Panc1 (cell line): ENCODE measurements at regions not wholly inside any gene's neighbourhood (a gene's known extent, or its start where the extent isn't known, plus 50 kb on each side); places are given as distances from the start of the nearest gene placed in this dataset.

ENCODE experiments used
- ATAC-seq: fragments of 200-7000 bp; cut with Tn5 transposase; 2 replicates; pipeline ENCODE4 v1.9.1; 2020; ENCODE audit warnings: mild to moderate bottlenecking, moderate library complexity
- BruUV-seq: library from RNA; stranded (reverse); fragments of 400-500 nt; replicated peaks from 2 replicates; lab custom pipeline; 2021; lab: Mats Ljungman, UMichigan
- CTCF ChIA-PET: fragments of 300-600 bp; sonication (Branson Sonifier 250); formaldehyde crosslinking; loops from one replicate; lab custom pipeline; 2022; ENCODE audit warnings: antibody characterized with exemption; lab: Charles Lee
- POLR2A ChIA-PET: fragments of 300-600 bp; sonication (Branson Sonifier 250); formaldehyde crosslinking; loops from one replicate; lab custom pipeline; 2022; ENCODE audit warnings: antibody characterized with exemption; lab: Charles Lee
- DNase-seq: peaks from one replicate; pipeline ENCODE4 v3.0.0-alpha.2; 2010; ENCODE audit warnings: low read depth, low spot score
- H3K27ac ChIP-seq: 2 replicates; pipeline ENCODE4 v1.5.1; 2011; ENCODE audit warnings: mild to moderate bottlenecking, low read length, inconsistent platforms
- H3K27me3 ChIP-seq: fragments of 200-500 bp; sonication (Bioruptor generic); 2 replicates; pipeline ENCODE4 v1.6.0; 2014; ENCODE audit warnings: low read length, inconsistent platforms; ENCODE audit not compliant: control insufficient read depth, insufficient read depth
- H3K36me3 ChIP-seq: fragments of 200-500 bp; sonication (Bioruptor generic); 2 replicates; pipeline ENCODE4 v1.5.1; 2014; ENCODE audit warnings: inconsistent platforms, mild to moderate bottlenecking, low read length, moderate library complexity; ENCODE audit not compliant: control insufficient read depth, insufficient read depth
- H3K4me1 ChIP-seq: 2 replicates; pipeline ENCODE4 v1.5.1; 2011; ENCODE audit warnings: inconsistent platforms, mild to moderate bottlenecking, low read length, moderate library complexity; ENCODE audit not compliant: control insufficient read depth, insufficient read depth
- H3K4me3 ChIP-seq, 2 experiments: 2 replicates each; pipeline ENCODE4 v1.5.1; 2011 to 2012; ENCODE audit warnings: low read depth in 2 of 2, low read length in 2 of 2, mild to moderate bottlenecking in 2 of 2, inconsistent platforms in 1 of 2, moderate library complexity in 1 of 2
- H3K9me3 ChIP-seq: fragments of 200-500 bp; sonication (Bioruptor generic); 2 replicates; pipeline ENCODE4 v1.5.1; 2014; ENCODE audit warnings: low read depth, mild to moderate bottlenecking, inconsistent platforms, low read length, moderate library complexity; ENCODE audit not compliant: control insufficient read depth, insufficient read depth
- POLR2AphosphoS5 ChIP-seq: IDR thresholded peaks from 2 replicates; pipeline ENCODE4 v1.6.1; 2012; ENCODE audit warnings: mild to moderate bottlenecking, low read depth, low read length, moderate library complexity
- SIN3A ChIP-seq: IDR thresholded peaks from 2 replicates; pipeline ENCODE4 v1.6.1; 2012; ENCODE audit warnings: low read depth, mild to moderate bottlenecking, low read length, moderate library complexity, borderline replicate concordance; ENCODE audit not compliant: insufficient read depth
- TCF7L2 ChIP-seq: IDR thresholded peaks from 2 replicates; pipeline ENCODE4 v1.6.1; 2011; ENCODE audit warnings: mild to moderate bottlenecking, low read depth, low read length, inconsistent platforms
- in situ Hi-C: cut with HindIII; loops from 2 replicates; pipeline ENCODE4 v1.10.0; 2016; ENCODE audit warnings: low sequenced_read_pairs, low pct_unique_long_range_greater_than_20kb
- intact Hi-C: fragments of 100-400 bp; cut with micrococcal nuclease; formaldehyde crosslinking; loops from one replicate; pipeline ENCODE4 v1.10.0; 2022; ENCODE audit not compliant: unreplicated experiment
- TF ChIP-seq, protein P1 (sequence below): fragments of 450-650 bp; IDR thresholded peaks from 2 replicates; pipeline ENCODE4 v1.5.1; 2017; ENCODE audit warnings: mild to moderate bottlenecking
- TF ChIP-seq, protein P2 (sequence below), 2 experiments: IDR thresholded peaks; 2 replicates each; pipeline ENCODE4 v1.6.1; 2011 to 2012; ENCODE audit warnings: low read depth in 2 of 2, control low read depth in 1 of 2, low read length in 1 of 2, mild to moderate bottlenecking in 1 of 2, moderate library complexity in 1 of 2; ENCODE audit not compliant: insufficient read depth in 1 of 2

DNA sequence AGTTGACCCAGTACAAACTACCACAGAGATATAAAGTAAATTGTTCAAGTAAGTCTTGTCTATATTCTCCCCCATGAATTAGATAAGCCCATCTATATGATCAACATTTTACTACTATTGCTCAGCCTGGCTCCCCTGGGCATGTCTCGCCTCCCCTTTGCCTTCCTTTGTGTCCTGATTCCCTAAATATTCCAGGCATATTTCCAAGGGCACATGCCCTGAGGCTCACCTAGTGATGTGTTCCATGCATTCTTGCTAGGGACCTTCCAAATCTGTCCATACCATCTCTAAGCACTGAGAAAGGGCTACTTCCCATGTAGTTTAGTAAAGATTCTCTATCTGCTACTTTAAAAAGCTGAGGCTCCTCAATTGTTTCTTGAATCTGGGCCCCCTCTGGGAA, 163.1 kb upstream of the ADRA1D start:
- ATAC-seq (no peak), DNase-seq (no peak)
- no peaks in the 10 kb centered on the region for H3K4me1 ChIP-seq
- no peak for TF ChIP-seq SIN3A
- no peak for TF ChIP-seq TCF7L2
- TF ChIP-seq, protein P1, sequence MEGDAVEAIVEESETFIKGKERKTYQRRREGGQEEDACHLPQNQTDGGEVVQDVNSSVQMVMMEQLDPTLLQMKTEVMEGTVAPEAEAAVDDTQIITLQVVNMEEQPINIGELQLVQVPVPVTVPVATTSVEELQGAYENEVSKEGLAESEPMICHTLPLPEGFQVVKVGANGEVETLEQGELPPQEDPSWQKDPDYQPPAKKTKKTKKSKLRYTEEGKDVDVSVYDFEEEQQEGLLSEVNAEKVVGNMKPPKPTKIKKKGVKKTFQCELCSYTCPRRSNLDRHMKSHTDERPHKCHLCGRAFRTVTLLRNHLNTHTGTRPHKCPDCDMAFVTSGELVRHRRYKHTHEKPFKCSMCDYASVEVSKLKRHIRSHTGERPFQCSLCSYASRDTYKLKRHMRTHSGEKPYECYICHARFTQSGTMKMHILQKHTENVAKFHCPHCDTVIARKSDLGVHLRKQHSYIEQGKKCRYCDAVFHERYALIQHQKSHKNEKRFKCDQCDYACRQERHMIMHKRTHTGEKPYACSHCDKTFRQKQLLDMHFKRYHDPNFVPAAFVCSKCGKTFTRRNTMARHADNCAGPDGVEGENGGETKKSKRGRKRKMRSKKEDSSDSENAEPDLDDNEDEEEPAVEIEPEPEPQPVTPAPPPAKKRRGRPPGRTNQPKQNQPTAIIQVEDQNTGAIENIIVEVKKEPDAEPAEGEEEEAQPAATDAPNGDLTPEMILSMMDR, result no peak
- no peak for TF ChIP-seq POLR2AphosphoS5
- TF ChIP-seq, protein P2, sequence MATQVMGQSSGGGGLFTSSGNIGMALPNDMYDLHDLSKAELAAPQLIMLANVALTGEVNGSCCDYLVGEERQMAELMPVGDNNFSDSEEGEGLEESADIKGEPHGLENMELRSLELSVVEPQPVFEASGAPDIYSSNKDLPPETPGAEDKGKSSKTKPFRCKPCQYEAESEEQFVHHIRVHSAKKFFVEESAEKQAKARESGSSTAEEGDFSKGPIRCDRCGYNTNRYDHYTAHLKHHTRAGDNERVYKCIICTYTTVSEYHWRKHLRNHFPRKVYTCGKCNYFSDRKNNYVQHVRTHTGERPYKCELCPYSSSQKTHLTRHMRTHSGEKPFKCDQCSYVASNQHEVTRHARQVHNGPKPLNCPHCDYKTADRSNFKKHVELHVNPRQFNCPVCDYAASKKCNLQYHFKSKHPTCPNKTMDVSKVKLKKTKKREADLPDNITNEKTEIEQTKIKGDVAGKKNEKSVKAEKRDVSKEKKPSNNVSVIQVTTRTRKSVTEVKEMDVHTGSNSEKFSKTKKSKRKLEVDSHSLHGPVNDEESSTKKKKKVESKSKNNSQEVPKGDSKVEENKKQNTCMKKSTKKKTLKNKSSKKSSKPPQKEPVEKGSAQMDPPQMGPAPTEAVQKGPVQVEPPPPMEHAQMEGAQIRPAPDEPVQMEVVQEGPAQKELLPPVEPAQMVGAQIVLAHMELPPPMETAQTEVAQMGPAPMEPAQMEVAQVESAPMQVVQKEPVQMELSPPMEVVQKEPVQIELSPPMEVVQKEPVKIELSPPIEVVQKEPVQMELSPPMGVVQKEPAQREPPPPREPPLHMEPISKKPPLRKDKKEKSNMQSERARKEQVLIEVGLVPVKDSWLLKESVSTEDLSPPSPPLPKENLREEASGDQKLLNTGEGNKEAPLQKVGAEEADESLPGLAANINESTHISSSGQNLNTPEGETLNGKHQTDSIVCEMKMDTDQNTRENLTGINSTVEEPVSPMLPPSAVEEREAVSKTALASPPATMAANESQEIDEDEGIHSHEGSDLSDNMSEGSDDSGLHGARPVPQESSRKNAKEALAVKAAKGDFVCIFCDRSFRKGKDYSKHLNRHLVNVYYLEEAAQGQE (IDR thresholded peaks at IDR 0.05; ENCODE audit: insufficient read depth in 1 of 2, low read depth in 2 of 2, low read length in 1 of 2), result no peak
- H3K27me3 ChIP-seq, result peaks cover 1% of the 10 kb centered on the region
- no peak overlapping the region for H3K27ac ChIP-seq
- no peaks in the 10 kb centered on the region for H3K36me3 ChIP-seq
- POLR2A ChIA-PET, result no interaction called here
- CTCF ChIA-PET, result no interaction called here
- in situ Hi-C loops (no loop called here), intact Hi-C loops (no loop called here)
- no peak overlapping the region for H3K4me3 ChIP-seq
- BruUV-seq, result no TSS peak
- no peaks in the 10 kb centered on the region for H3K9me3 ChIP-seq

DNA sequence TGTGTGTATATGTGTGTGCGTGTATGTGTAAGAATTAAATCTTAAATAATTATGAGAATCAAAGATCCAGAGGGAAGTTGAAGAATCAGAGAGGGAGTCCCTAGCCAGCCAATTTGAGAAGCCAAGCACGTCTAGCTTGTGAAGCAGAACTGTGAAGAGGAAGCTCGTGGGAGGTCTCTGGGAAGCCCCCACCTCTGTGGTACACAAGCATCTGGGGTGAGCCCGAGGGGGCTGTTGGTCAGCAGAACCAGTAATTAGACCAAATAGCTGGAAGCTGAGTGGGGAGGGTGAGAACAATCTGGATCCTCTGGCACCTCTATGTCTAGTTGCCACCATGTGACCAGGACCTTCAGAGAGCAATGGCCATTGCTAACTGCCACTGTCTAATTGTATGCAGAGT, 162.7 kb upstream of the ADRA1D start:
- ChIA-PET POLR2A (no interaction called here), CTCF (no interaction called here)
- in situ Hi-C loops, result no loop called here
- Histone ChIP-seq H3K36me3 (no peaks in the 10 kb centered on the region), H3K27me3 (peaks cover 3% of the 10 kb centered on the region), H3K9me3 (no peaks in the 10 kb centered on the region), H3K4me1 (no peaks in the 10 kb centered on the region), H3K27ac (no peak overlapping the region), H3K4me3 (no peak overlapping the region)
- TF ChIP-seq, protein P2 (IDR thresholded peaks at IDR 0.05; ENCODE audit: insufficient read depth in 1 of 2, low read depth in 2 of 2, low read length in 1 of 2), result no peak
- TF ChIP-seq, protein P1, result no peak
- TF ChIP-seq SIN3A (no peak), TCF7L2 (no peak), POLR2AphosphoS5 (no peak)
- intact Hi-C loops, result no loop called here
- DNase-seq (no peak), ATAC-seq (no peak)
- BruUV-seq, result no TSS peak
